H1 (cell line): ENCODE measurements at regions not wholly inside any gene's neighbourhood (a gene's known extent, or its start where the extent isn't known, plus 50 kb on each side); places are given as distances from the start of the nearest gene placed in this dataset.

Experiments
- CTCF ChIA-PET: fragments of 300-600 bp; sonication (Branson Sonifier 250); formaldehyde crosslinking; loops from one replicate; lab custom pipeline; 2021; ENCODE audit not compliant: partially characterized antibody; lab: Charles Lee
- POLR2A ChIA-PET: fragments of 300-600 bp; sonication (Branson Sonifier 250); formaldehyde crosslinking; loops from one replicate; lab custom pipeline; 2021; ENCODE audit warnings: inconsistent platforms; ENCODE audit not compliant: partially characterized antibody; lab: Charles Lee
- DNase-seq, 2 experiments: peaks; one replicate each; pipeline versions ENCODE4 v3.0.0 to v3.0.0-alpha.2; 2010 to 2022; ENCODE audit warnings: low spot score in 2 of 2, low read depth in 1 of 2, mixed read lengths in 1 of 2
- FAIRE-seq: peaks from 2 replicates; lab custom pipeline; 2011; peaks lifted over from hg19 to GRCh38; lab: Jason Lieb, UNC
- H2AFZ ChIP-seq: 2 replicates; pipeline ENCODE4 v1.8.1; 2012; ENCODE audit warnings: low read length, inconsistent platforms
- H2AK5ac ChIP-seq: 2 replicates; pipeline ENCODE4 v1.6.1; 2013; ENCODE audit warnings: low read depth, low read length
- H2BK120ac ChIP-seq: replicated peaks from 2 replicates; pipeline ENCODE3; 2013; ENCODE audit warnings: low read depth, low read length, inconsistent platforms
- H2BK12ac ChIP-seq: 2 replicates; pipeline ENCODE4 v1.6.1; 2013; ENCODE audit warnings: low read depth, low read length
- H2BK15ac ChIP-seq: 2 replicates; pipeline ENCODE4 v1.6.1; 2013; ENCODE audit warnings: low read length
- H2BK20ac ChIP-seq: 2 replicates; pipeline ENCODE4 v1.6.1; 2013; ENCODE audit warnings: low read length
- H2BK5ac ChIP-seq: 2 replicates; pipeline ENCODE4 v1.6.1; 2013; ENCODE audit warnings: low read depth, low read length
- H3K14ac ChIP-seq: 2 replicates; pipeline ENCODE4 v1.6.1; 2013; ENCODE audit warnings: inconsistent platforms; ENCODE audit not compliant: insufficient read length
- H3K18ac ChIP-seq: 2 replicates; pipeline ENCODE4 v1.6.1; 2013; ENCODE audit warnings: low read length; ENCODE audit errors: extremely low read depth
- H3K23ac ChIP-seq: 2 replicates; pipeline ENCODE4 v1.6.1; 2013; ENCODE audit warnings: inconsistent platforms; ENCODE audit not compliant: insufficient read length
- H3K23me2 ChIP-seq: 2 replicates; pipeline ENCODE4 v1.6.1; 2013; ENCODE audit warnings: low read depth, low read length
- H3K27ac ChIP-seq: 2 replicates; pipeline ENCODE4 v1.6.1; 2011; ENCODE audit warnings: low read depth, low read length, inconsistent platforms
- H3K27me3 ChIP-seq, 4 experiments: replicated peaks in 1 of 4; 1 replicate in 1 of 4; 2 replicates in 3 of 4; pipeline versions ENCODE4 v1.6.1 to v1.8.1; 2011 to 2013; ENCODE audit warnings: low read length in 3 of 4, mild to moderate bottlenecking in 3 of 4, inconsistent platforms in 2 of 4, mixed read lengths in 2 of 4, moderate library complexity in 1 of 4; ENCODE audit not compliant: control insufficient read depth in 3 of 4, insufficient read depth in 3 of 4; ENCODE audit errors: extremely low read depth in 1 of 4
- H3K36me3 ChIP-seq, 4 experiments: 2 replicates each; pipeline versions ENCODE4 v1.6.1 to v1.8.1; 2011 to 2013; ENCODE audit warnings: mild to moderate bottlenecking in 4 of 4, low read length in 3 of 4, moderate library complexity in 2 of 4, control low read depth in 1 of 4, inconsistent platforms in 1 of 4; ENCODE audit not compliant: insufficient read depth in 4 of 4, control insufficient read depth in 2 of 4
- H3K4ac ChIP-seq: replicated peaks from 2 replicates; pipeline ENCODE3; 2013; ENCODE audit warnings: low read length, low read depth, mixed read lengths, inconsistent platforms; ENCODE audit not compliant: insufficient read length
- H3K4me1 ChIP-seq, 4 experiments: replicated peaks in 1 of 4; 1 replicate in 1 of 4; 2 replicates in 3 of 4; pipeline versions ENCODE4 v1.6.1 to v1.8.1; 2011 to 2013; ENCODE audit warnings: low read length in 3 of 4, inconsistent platforms in 2 of 4, mixed read lengths in 1 of 4; ENCODE audit not compliant: insufficient read depth in 4 of 4, control insufficient read depth in 3 of 4
- H3K4me2 ChIP-seq, 2 experiments: 2 replicates each; pipeline versions ENCODE4 v1.6.1 to v1.8.1; 2011 to 2013; ENCODE audit warnings: low read depth in 2 of 2, low read length in 2 of 2, control low read depth in 1 of 2, inconsistent platforms in 1 of 2, mild to moderate bottlenecking in 1 of 2; ENCODE audit not compliant: insufficient read depth in 1 of 2
- H3K4me3 ChIP-seq, 4 experiments: fragments of 200-600, 300-600 bp in 1 of 4; sonication (generic), shearing (Covaris generic), sonication (Bioruptor Twin) in 1 of 4; 2 replicates each; pipeline versions ENCODE4 v1.5.1 to v1.8.1; 2011 to 2016; ENCODE audit warnings: low read length in 4 of 4, low read depth in 3 of 4, control low read depth in 2 of 4, inconsistent platforms in 2 of 4, mild to moderate bottlenecking in 2 of 4, mixed read lengths in 1 of 4, moderate library complexity in 1 of 4; ENCODE audit not compliant: insufficient read depth in 2 of 4; ENCODE audit errors: extremely low read depth in 1 of 4
- H3K56ac ChIP-seq: replicated peaks from 2 replicates; pipeline ENCODE3; 2013; ENCODE audit warnings: low read depth, mild to moderate bottlenecking, mixed read lengths, low read length, inconsistent platforms; ENCODE audit not compliant: insufficient read length
- H3K79me1 ChIP-seq: 2 replicates; pipeline ENCODE4 v1.6.1; 2013; ENCODE audit warnings: low read depth, low read length, control low read depth
- H3K79me2 ChIP-seq, 2 experiments: 2 replicates each; pipeline versions ENCODE4 v1.6.1 to v1.8.1; 2012 to 2013; ENCODE audit warnings: low read length in 2 of 2, mild to moderate bottlenecking in 2 of 2, inconsistent platforms in 1 of 2; ENCODE audit not compliant: insufficient read depth in 2 of 2, control insufficient read depth in 1 of 2
- H3K9ac ChIP-seq, 4 experiments: replicated peaks in 1 of 4; 1 replicate in 1 of 4; 2 replicates in 3 of 4; pipeline versions ENCODE4 v1.6.1 to v1.8.1; 2011 to 2013; ENCODE audit warnings: low read depth in 3 of 4, low read length in 3 of 4, control low read depth in 2 of 4, mild to moderate bottlenecking in 2 of 4, moderate library complexity in 2 of 4, inconsistent platforms in 1 of 4; ENCODE audit errors: extremely low read depth in 1 of 4
- H3K9me3 ChIP-seq, 2 experiments: 2 replicates each; pipeline versions ENCODE4 v1.6.1 to v1.8.1; 2012 to 2013; ENCODE audit warnings: mild to moderate bottlenecking in 2 of 2, moderate library complexity in 2 of 2, control low read depth in 1 of 2, inconsistent platforms in 1 of 2, low read depth in 1 of 2, low read length in 1 of 2, mixed read lengths in 1 of 2; ENCODE audit not compliant: insufficient read depth in 2 of 2
- H4K20me1 ChIP-seq, 2 experiments: replicated peaks in 1 of 2; 2 replicates each; pipeline versions ENCODE3 to v1.8.1; 2011 to 2013; ENCODE audit warnings: inconsistent platforms in 2 of 2, low read length in 2 of 2, mild to moderate bottlenecking in 1 of 2; ENCODE audit not compliant: insufficient read depth in 2 of 2, control insufficient read depth in 1 of 2
- H4K5ac ChIP-seq: 2 replicates; pipeline ENCODE4 v1.6.1; 2013; ENCODE audit warnings: low read length, low read depth, mixed read lengths, inconsistent platforms; ENCODE audit not compliant: insufficient read length
- H4K8ac ChIP-seq: 2 replicates; pipeline ENCODE4 v1.8.0; 2013; ENCODE audit warnings: mild to moderate bottlenecking, moderate library complexity, low read length, inconsistent platforms; ENCODE audit not compliant: insufficient read depth; ENCODE audit errors: extremely low read depth
- H4K91ac ChIP-seq: replicated peaks from 2 replicates; pipeline ENCODE3; 2013; ENCODE audit warnings: low read length, mixed read lengths, inconsistent platforms; ENCODE audit not compliant: insufficient read length
- CHD1 ChIP-seq: IDR thresholded peaks from 2 replicates; pipeline ENCODE4 v1.6.1; 2012; ENCODE audit warnings: low read depth, low read length, improper control_type of control experiment
- CHD2 ChIP-seq: IDR thresholded peaks from 2 replicates; pipeline ENCODE4 v1.6.1; 2012; ENCODE audit warnings: low read length, improper control_type of control experiment
- KDM1A ChIP-seq: fragments of 200-600, 300-600 bp; sonication (generic); IDR thresholded peaks from 2 replicates; pipeline ENCODE4 v1.7.1; 2016; ENCODE audit warnings: mild to moderate bottlenecking, low read length, borderline replicate concordance
- KDM4A ChIP-seq: IDR thresholded peaks from one replicate; pipeline ENCODE4 v1.7.1; 2012; ENCODE audit warnings: low read depth, mild to moderate bottlenecking, moderate library complexity, low read length, inconsistent platforms; ENCODE audit not compliant: severe bottlenecking
- SIX5 ChIP-seq: IDR thresholded peaks from 2 replicates; pipeline ENCODE4 v1.6.1; 2011; ENCODE audit warnings: mild to moderate bottlenecking, low read depth, low read length
- WGBS, 2 experiments: shearing (Covaris generic) in 1 of 2; methylation state at CpG; one replicate each; pipeline versions ENCODE4 v1.1.6 to v1.1.7; 2013 to 2015; ENCODE audit warnings: low lambda C conversion rate in 2 of 2, mixed read lengths in 2 of 2, inconsistent platforms in 1 of 2, low coverage in 1 of 2, missing lambda C conversion rate in 1 of 2; ENCODE audit not compliant: insufficient replicate concordance in 2 of 2, insufficient coverage in 1 of 2, insufficient read length in 1 of 2; ENCODE audit errors: extremely low coverage in 1 of 2, missing lambda C conversion rate in 1 of 2; 5-methylcytosine and 5-hydroxymethylcytosine counted together

DNA sequence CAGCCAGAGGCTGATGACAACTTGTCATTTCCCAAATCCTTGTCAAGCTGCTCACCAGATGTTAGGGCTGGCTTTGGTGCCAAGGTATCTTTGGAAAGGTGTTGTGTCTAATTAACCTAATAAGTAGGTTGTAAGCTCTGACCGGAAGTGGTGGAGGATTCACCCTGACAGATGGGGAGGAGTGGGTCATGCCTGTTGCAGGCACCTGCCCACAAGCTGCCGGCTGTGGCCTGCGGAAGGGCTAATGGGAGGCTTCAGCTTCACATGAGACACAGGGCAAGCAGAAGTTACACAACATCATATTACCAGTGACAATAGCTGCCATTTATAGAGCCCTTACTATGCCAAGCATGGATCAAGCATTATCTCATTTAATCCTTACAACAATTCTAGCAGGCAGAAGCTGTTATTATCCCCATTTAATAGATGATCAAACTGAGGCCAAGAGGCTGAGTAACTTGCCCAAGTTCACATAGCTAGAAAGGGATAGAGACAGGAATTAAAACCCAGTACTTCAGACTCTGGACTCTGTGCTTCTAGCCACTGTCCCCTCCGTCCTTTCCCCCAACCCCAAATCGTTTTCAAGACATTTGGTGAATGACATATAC, 63.1 kb upstream of the DUSP5 start:
- Histone ChIP-seq H2BK120ac (no peak overlapping the region), H3K18ac (no peak overlapping the region), H4K91ac (no peak overlapping the region), H3K23ac (no peak overlapping the region), H3K4ac (no peak overlapping the region), H2BK15ac (no peak overlapping the region), H3K4me1 (peaks cover 0 to 4% (median 0%) of the 10 kb centered on the region in 4 experiments; a peak in 1 of 7 replicates), H2BK5ac (no peak overlapping the region), H3K14ac (no peak overlapping the region), H3K27ac (no peak overlapping the region), H2AK5ac (no peak overlapping the region), H4K5ac (no peak overlapping the region), H2AFZ (no peak overlapping the region), H3K56ac (no peak overlapping the region), H3K9ac (no peak overlapping the region), H4K20me1 (no peaks in the 10 kb centered on the region), H3K23me2 (no peaks in the 10 kb centered on the region), H3K4me2 (no peak overlapping the region), H2BK20ac (no peak overlapping the region), H3K4me3 (no peak overlapping the region), H4K8ac (no peak overlapping the region), H3K79me1 (no peaks in the 10 kb centered on the region), H2BK12ac (no peak overlapping the region), H3K9me3 (no peaks in the 10 kb centered on the region), H3K27me3 (no peaks in the 10 kb centered on the region), H3K79me2 (no peaks in the 10 kb centered on the region), H3K36me3 (no peaks in the 10 kb centered on the region)
- no peak for TF ChIP-seq KDM1A
- TF ChIP-seq CHD1 = no peak
- TF ChIP-seq KDM4A = no peak
- no peak for TF ChIP-seq CHD2
- no peak for TF ChIP-seq SIX5
- ChIA-PET POLR2A (no interaction called here), CTCF (interaction anchor here (1.0 to 1.1 kb wide), 2 partner anchors 18 to 43 kb away, joined by 3 read pairs; no protein-coding TSS in a partner anchor)
- WGBS, 2 experiments = 86% methylated on average over 5 of the region's 5 CpGs; no CpG with 5 or more reads in 1 of the 2 experiments
- FAIRE-seq (no peak), DNase-seq (no peak)
